MM.1S (cell line): ENCODE measurements at regions not wholly inside any gene's neighbourhood (a gene's known extent, or its start where the extent isn't known, plus 50 kb on each side); places are given as distances from the start of the nearest gene placed in this dataset.

Experiments
- DNase-seq: peaks from one replicate; pipeline ENCODE4 v3.0.0-alpha.2; 2015
- H2AFZ ChIP-seq: fragments of 300-600 bp; sonication (generic); 2 replicates; pipeline ENCODE4 v1.6.0; 2016; ENCODE audit warnings: antibody characterized with exemption, low read length
- H3F3A ChIP-seq: fragments of 300-600 bp; sonication (generic); 2 replicates; pipeline ENCODE4 v1.6.1; 2016; ENCODE audit warnings: mild to moderate bottlenecking, antibody characterized with exemption, low read length, moderate library complexity, mixed read lengths; ENCODE audit not compliant: insufficient read depth
- H3K27ac ChIP-seq: fragments of 300-600 bp; sonication (generic); 2 replicates; pipeline ENCODE4 v1.5.1; 2016; ENCODE audit warnings: mild to moderate bottlenecking, low read length
- H3K27me3 ChIP-seq: fragments of 300-600 bp; sonication (generic); replicated peaks from 2 replicates; pipeline ENCODE4 v1.6.0; 2016; ENCODE audit warnings: low read length; ENCODE audit not compliant: insufficient read depth
- H3K36me3 ChIP-seq: fragments of 300-600 bp; sonication (generic); replicated peaks from 2 replicates; pipeline ENCODE4 v1.6.1; 2016; ENCODE audit warnings: mild to moderate bottlenecking, low read length, mixed read lengths; ENCODE audit not compliant: insufficient read depth
- H3K4me1 ChIP-seq: fragments of 300-600 bp; sonication (generic); 2 replicates; pipeline ENCODE4 v1.6.1; 2016; ENCODE audit warnings: low read length, mixed read lengths
- H3K4me2 ChIP-seq: fragments of 300-600 bp; sonication (generic); 2 replicates; pipeline ENCODE4 v1.6.0; 2016; ENCODE audit warnings: low read depth, low read length
- H3K4me3 ChIP-seq: fragments of 300-600 bp; sonication (generic); 2 replicates; pipeline ENCODE4 v1.5.1; 2016; ENCODE audit warnings: low read length, mixed read lengths
- H3K79me2 ChIP-seq: fragments of 300-600 bp; sonication (generic); 2 replicates; pipeline ENCODE4 v1.6.1; 2016; ENCODE audit warnings: mixed run types, low read length, mixed read lengths
- H3K9ac ChIP-seq: fragments of 300-600 bp; sonication (generic); 2 replicates; pipeline ENCODE4 v1.6.1; 2016; ENCODE audit warnings: low read length, mixed read lengths
- H3K9me2 ChIP-seq: fragments of 300-600 bp; sonication (generic); replicated peaks from 2 replicates; pipeline ENCODE4 v1.6.1; 2016; ENCODE audit warnings: mild to moderate bottlenecking, low read length, mixed read lengths; ENCODE audit not compliant: insufficient read depth
- H3K9me3 ChIP-seq: fragments of 300-600 bp; sonication (generic); replicated peaks from 2 replicates; pipeline ENCODE4 v1.6.1; 2016; ENCODE audit warnings: mild to moderate bottlenecking, low read length, mixed read lengths; ENCODE audit not compliant: insufficient read depth
- H4K20me1 ChIP-seq: fragments of 300-600 bp; sonication (generic); 2 replicates; pipeline ENCODE4 v1.6.1; 2016; ENCODE audit warnings: mild to moderate bottlenecking, low read length, moderate library complexity, mixed read lengths; ENCODE audit not compliant: insufficient read depth
- EZH2 ChIP-seq: fragments of 300-600 bp; sonication (generic); optimal IDR thresholded peaks from 2 replicates; pipeline ENCODE3; 2017; ENCODE audit warnings: low read depth, mild to moderate bottlenecking, antibody characterized with exemption, low read length, mixed read lengths
- EZH2phosphoT487 ChIP-seq: fragments of 300-600 bp; sonication (generic); IDR thresholded peaks from 2 replicates; pipeline ENCODE4 v1.6.1; 2018; ENCODE audit warnings: antibody characterized with exemption, low read length
- TF ChIP-seq, protein P1 (sequence below): fragments of 300-600 bp; sonication (generic); IDR thresholded peaks from 2 replicates; pipeline ENCODE4 v1.5.1; 2016; ENCODE audit warnings: antibody characterized with exemption, low read length, mixed read lengths

DNA sequence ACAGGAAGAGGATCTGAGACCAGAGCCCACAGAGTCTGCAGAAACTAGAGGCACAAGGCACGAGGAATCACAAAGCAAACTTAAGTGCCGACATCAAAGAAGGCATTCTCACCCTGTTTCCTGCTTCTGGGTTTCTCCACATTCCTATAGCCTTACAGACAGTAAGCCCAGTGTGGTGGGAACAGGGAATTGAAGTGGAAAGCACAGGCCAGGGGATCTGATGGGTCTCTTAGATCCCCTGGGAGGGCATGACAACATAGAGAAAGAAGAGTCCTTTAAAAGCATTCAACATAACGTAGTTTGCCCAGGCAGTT lies 75.6 kb upstream of the FRMD6 start:
- H4K20me1 ChIP-seq: no peaks in the 10 kb centered on the region
- no peak overlapping the region for H3K4me2 ChIP-seq
- no peaks in the 10 kb centered on the region for H3K36me3 ChIP-seq
- peaks cover 17% of the 10 kb centered on the region; the same call in 1 of the 2 replicates for H3K4me1 ChIP-seq
- H3K4me3 ChIP-seq: no peak overlapping the region
- no peaks in the 10 kb centered on the region for H3K9me3 ChIP-seq
- TF ChIP-seq EZH2: no peak
- no peak for TF ChIP-seq EZH2phosphoT487
- TF ChIP-seq, protein P1, sequence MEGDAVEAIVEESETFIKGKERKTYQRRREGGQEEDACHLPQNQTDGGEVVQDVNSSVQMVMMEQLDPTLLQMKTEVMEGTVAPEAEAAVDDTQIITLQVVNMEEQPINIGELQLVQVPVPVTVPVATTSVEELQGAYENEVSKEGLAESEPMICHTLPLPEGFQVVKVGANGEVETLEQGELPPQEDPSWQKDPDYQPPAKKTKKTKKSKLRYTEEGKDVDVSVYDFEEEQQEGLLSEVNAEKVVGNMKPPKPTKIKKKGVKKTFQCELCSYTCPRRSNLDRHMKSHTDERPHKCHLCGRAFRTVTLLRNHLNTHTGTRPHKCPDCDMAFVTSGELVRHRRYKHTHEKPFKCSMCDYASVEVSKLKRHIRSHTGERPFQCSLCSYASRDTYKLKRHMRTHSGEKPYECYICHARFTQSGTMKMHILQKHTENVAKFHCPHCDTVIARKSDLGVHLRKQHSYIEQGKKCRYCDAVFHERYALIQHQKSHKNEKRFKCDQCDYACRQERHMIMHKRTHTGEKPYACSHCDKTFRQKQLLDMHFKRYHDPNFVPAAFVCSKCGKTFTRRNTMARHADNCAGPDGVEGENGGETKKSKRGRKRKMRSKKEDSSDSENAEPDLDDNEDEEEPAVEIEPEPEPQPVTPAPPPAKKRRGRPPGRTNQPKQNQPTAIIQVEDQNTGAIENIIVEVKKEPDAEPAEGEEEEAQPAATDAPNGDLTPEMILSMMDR: no peak
- no peaks in the 10 kb centered on the region for H3F3A ChIP-seq
- no peak overlapping the region for H2AFZ ChIP-seq
- H3K9ac ChIP-seq: no peak overlapping the region
- no peak overlapping the region for H3K27ac ChIP-seq
- H3K79me2 ChIP-seq: no peaks in the 10 kb centered on the region
- DNase-seq: no peak
- no peaks in the 10 kb centered on the region for H3K9me2 ChIP-seq
- H3K27me3 ChIP-seq: no peaks in the 10 kb centered on the region

DNA sequence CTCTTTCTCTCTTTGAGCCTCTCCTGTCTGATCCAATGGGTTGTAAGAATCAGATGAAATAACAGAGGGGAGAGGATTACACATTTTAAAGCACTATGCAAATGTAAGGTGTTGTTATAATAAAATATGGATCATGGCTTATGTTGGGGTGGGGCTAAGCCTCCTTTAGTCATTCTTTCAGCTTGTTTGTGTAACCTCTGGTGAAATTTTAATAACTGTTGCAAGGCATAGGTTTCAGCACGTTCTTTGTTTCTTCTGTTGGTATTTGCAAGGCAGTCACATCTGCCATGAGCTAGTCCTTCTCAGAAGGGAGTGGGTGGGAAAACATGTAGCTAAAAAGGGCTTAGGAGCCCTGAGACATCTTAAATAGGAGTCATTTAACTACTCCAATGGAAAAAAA lies 74.8 kb upstream of the FRMD6 start:
- TF ChIP-seq EZH2phosphoT487 (no peak), EZH2 (no peak)
- TF ChIP-seq, protein P1: no peak
- Histone ChIP-seq H2AFZ (no peak overlapping the region), H3K4me1 (peaks cover 17% of the 10 kb centered on the region; the same call in 1 of the 2 replicates), H3F3A (no peaks in the 10 kb centered on the region), H3K4me3 (no peak overlapping the region), H3K27me3 (no peaks in the 10 kb centered on the region), H3K36me3 (no peaks in the 10 kb centered on the region), H3K79me2 (no peaks in the 10 kb centered on the region), H3K9me2 (no peaks in the 10 kb centered on the region), H3K27ac (no peak overlapping the region), H4K20me1 (no peaks in the 10 kb centered on the region), H3K9me3 (no peaks in the 10 kb centered on the region), H3K4me2 (no peak overlapping the region), H3K9ac (no peak overlapping the region)
- no peak for DNase-seq

DNA sequence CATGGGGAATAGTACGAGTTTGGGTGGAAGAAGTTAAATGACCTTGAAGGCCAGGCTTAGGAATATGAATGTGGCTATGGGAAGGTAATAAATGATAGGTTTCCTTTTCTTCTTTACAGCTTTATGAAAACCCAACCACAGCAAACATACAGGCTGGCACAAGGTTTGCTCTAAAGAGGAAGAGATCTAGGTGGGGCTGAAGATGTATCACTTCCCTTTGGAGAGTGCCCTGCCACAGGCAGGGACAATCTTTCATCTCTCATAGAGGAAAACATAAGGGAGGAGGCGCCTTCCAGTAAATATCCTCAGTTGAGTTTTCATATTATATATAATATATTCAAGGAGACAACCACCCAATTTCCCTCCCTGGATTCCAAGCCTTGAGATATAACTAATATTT lies 72.9 kb upstream of the FRMD6 start:
- no peaks in the 10 kb centered on the region for H3K27me3 ChIP-seq
- no peaks in the 10 kb centered on the region for H3K9me2 ChIP-seq
- no peak overlapping the region for H2AFZ ChIP-seq
- H3K9me3 ChIP-seq: no peaks in the 10 kb centered on the region
- H3K27ac ChIP-seq: no peak overlapping the region
- no peaks in the 10 kb centered on the region for H3K79me2 ChIP-seq
- H3K9ac ChIP-seq: no peak overlapping the region
- no peaks in the 10 kb centered on the region for H4K20me1 ChIP-seq
- H3K4me1 ChIP-seq: 0 out of 2 replicates have a peak, but pooled peaks cover 9% of the 10 kb centered on the region
- TF ChIP-seq, protein P1: no peak
- TF ChIP-seq EZH2 (no peak), EZH2phosphoT487 (no peak)
- no peak overlapping the region for H3K4me3 ChIP-seq
- peak overlapping the region; percentile 5; the same call in 1 of the 2 replicates for H3K4me2 ChIP-seq
- H3K36me3 ChIP-seq: no peaks in the 10 kb centered on the region
- no peaks in the 10 kb centered on the region for H3F3A ChIP-seq
- no peak for DNase-seq
